ENCODE measurements at regions not wholly inside any gene's neighbourhood (a gene's known extent, or its start where the extent isn't known, plus 50 kb on each side); places are given as distances from the start of the nearest gene placed in this dataset.

GRCh38 chr7:121638286-121638685, 234.7 kb upstream of the PTPRZ1 start:
- no peak for TF ChIP-seq CTCF (IDR thresholded peaks at IDR 0.05)
- TF ChIP-seq POLR2A (IDR thresholded peaks at IDR 0.05) = no peak

Data from Peyer's patch (tissue), 4 donors.